HEK293 (cell line): ENCODE measurements at regions not wholly inside any gene's neighbourhood (a gene's known extent, or its start where the extent isn't known, plus 50 kb on each side); places are given as distances from the start of the nearest gene placed in this dataset.

Experiments used
- CTCF ChIA-PET: fragments of 350-600 bp; formaldehyde crosslinking; extraction: SDS; loops from one replicate; lab custom pipeline; 2021; ENCODE audit warnings: antibody characterized with exemption; lab: Yijun Ruan, JAX
- POLR2A ChIA-PET: fragments of 300-600 bp; formaldehyde crosslinking; extraction: SDS; loops from one replicate; lab custom pipeline; 2020; ENCODE audit warnings: antibody characterized with exemption, inconsistent platforms; lab: Yijun Ruan, JAX
- H3K27ac ChIP-seq: fragments of 200-500 bp; sonication (Bioruptor generic); 2 replicates; pipeline ENCODE4 v1.5.1; 2014; ENCODE audit warnings: low read depth, low read length, control low read depth, inconsistent platforms; ENCODE audit errors: extremely low read depth
- H3K36me3 ChIP-seq, 2 experiments: fragments of 200-500 bp in 1 of 2; sonication (Bioruptor generic) in 1 of 2; 1 replicate in 1 of 2; 2 replicates in 1 of 2; pipeline ENCODE4 v1.5.1; 2014 to 2017; ENCODE audit warnings: inconsistent platforms in 2 of 2, low read length in 2 of 2; ENCODE audit not compliant: control insufficient read depth in 2 of 2, insufficient read depth in 1 of 2
- H3K4me1 ChIP-seq: fragments of 200-500 bp; sonication (Bioruptor generic); 2 replicates; pipeline ENCODE4 v1.5.1; 2014; ENCODE audit warnings: mild to moderate bottlenecking, low read length, inconsistent platforms; ENCODE audit not compliant: control insufficient read depth, insufficient read depth
- H3K4me3 ChIP-seq: 2 replicates; pipeline ENCODE4 v1.5.1; 2011; ENCODE audit warnings: low read depth, mild to moderate bottlenecking, control low read depth, low read length, moderate library complexity
- H3K9me3 ChIP-seq: fragments of 200-500 bp; sonication (Bioruptor generic); 2 replicates; pipeline ENCODE4 v1.5.1; 2014; ENCODE audit warnings: low read depth, low read length, inconsistent platforms; ENCODE audit not compliant: control insufficient read depth, insufficient read depth
- EGR2 ChIP-seq: fragments of 450-650 bp; formaldehyde crosslinking; IDR thresholded peaks from 2 replicates; pipeline ENCODE4 v1.5.1; 2016; ENCODE audit warnings: low read depth, missing biosample characterization, missing genetic modification characterization
- GLI4 ChIP-seq: fragments of 450-650 bp; formaldehyde crosslinking; IDR thresholded peaks from 2 replicates; pipeline ENCODE4 v1.5.1; 2016; ENCODE audit warnings: missing biosample characterization, missing genetic modification characterization
- HOXA7 ChIP-seq: sonication (generic); formaldehyde crosslinking; IDR thresholded peaks from 2 replicates; pipeline ENCODE4 v1.8.1; 2022; ENCODE audit warnings: missing genetic modification reagents, borderline replicate concordance
- KLF9 ChIP-seq: fragments of 450-650 bp; formaldehyde crosslinking; IDR thresholded peaks from 2 replicates; pipeline ENCODE4 v1.5.1; 2016; ENCODE audit warnings: missing biosample characterization, missing genetic modification characterization, low read depth
- ZFP37 ChIP-seq: fragments of 450-650 bp; formaldehyde crosslinking; IDR thresholded peaks from 2 replicates; pipeline ENCODE4 v1.5.1; 2016; ENCODE audit warnings: missing biosample characterization, missing genetic modification characterization
- ZNF19 ChIP-seq: fragments of 450-650 bp; formaldehyde crosslinking; IDR thresholded peaks from 2 replicates; pipeline ENCODE4; 2016; ENCODE audit warnings: missing biosample characterization, missing genetic modification characterization, low read depth
- ZNF266 ChIP-seq: fragments of 450-650 bp; formaldehyde crosslinking; IDR thresholded peaks from 2 replicates; pipeline ENCODE4 v1.5.1; 2016; ENCODE audit warnings: missing biosample characterization, missing genetic modification characterization, low read depth
- ZNF48 ChIP-seq: fragments of 450-650 bp; formaldehyde crosslinking; IDR thresholded peaks from 2 replicates; pipeline ENCODE4 v1.5.1; 2016; ENCODE audit warnings: missing biosample characterization, missing genetic modification characterization
- ZNF510 ChIP-seq: fragments of 450-650 bp; formaldehyde crosslinking; IDR thresholded peaks from 2 replicates; pipeline ENCODE4 v1.5.1; 2018; ENCODE audit warnings: mild to moderate bottlenecking, missing genetic modification characterization, missing biosample characterization; ENCODE audit not compliant: insufficient replicate concordance
- ZNF529 ChIP-seq: fragments of 450-650 bp; formaldehyde crosslinking; IDR thresholded peaks from 2 replicates; pipeline ENCODE4 v1.5.1; 2017; ENCODE audit warnings: missing genetic modification characterization, missing biosample characterization; ENCODE audit not compliant: insufficient replicate concordance
- ZNF623 ChIP-seq: fragments of 450-650 bp; formaldehyde crosslinking; IDR thresholded peaks from 2 replicates; pipeline ENCODE4 v1.5.1; 2016; ENCODE audit warnings: missing biosample characterization, missing genetic modification characterization
- ZNF624 ChIP-seq: fragments of 450-650 bp; formaldehyde crosslinking; IDR thresholded peaks from 2 replicates; pipeline ENCODE4 v1.5.1; 2017; ENCODE audit warnings: missing biosample characterization, missing genetic modification characterization
- ZNF658 ChIP-seq: fragments of 450-650 bp; formaldehyde crosslinking; IDR thresholded peaks from 2 replicates; pipeline ENCODE4; 2016; ENCODE audit warnings: missing biosample characterization, missing genetic modification characterization
- ZNF76 ChIP-seq: fragments of 450-650 bp; formaldehyde crosslinking; IDR thresholded peaks from 2 replicates; pipeline ENCODE4; 2016; ENCODE audit warnings: low read depth, missing biosample characterization, missing genetic modification characterization, borderline replicate concordance
- ZNF776 ChIP-seq: fragments of 450-650 bp; formaldehyde crosslinking; IDR thresholded peaks from 2 replicates; pipeline ENCODE4 v1.5.0; 2017; ENCODE audit warnings: missing biosample characterization, missing genetic modification characterization, borderline replicate concordance
- TF ChIP-seq, protein P1 (sequence below): fragments of 450-650 bp; formaldehyde crosslinking; IDR thresholded peaks from 2 replicates; pipeline ENCODE4 v1.5.1; 2016; ENCODE audit warnings: missing biosample characterization, missing genetic modification characterization
- TF ChIP-seq, protein P2 (sequence below): fragments of 450-650 bp; formaldehyde crosslinking; IDR thresholded peaks from 2 replicates; pipeline ENCODE4 v1.5.1; 2016; ENCODE audit warnings: missing biosample characterization, missing genetic modification characterization
- TF ChIP-seq, protein P3 (sequence below): fragments of 450-650 bp; formaldehyde crosslinking; IDR thresholded peaks from 2 replicates; pipeline ENCODE4 v1.5.1; 2016; ENCODE audit warnings: missing biosample characterization, missing genetic modification characterization
- TF ChIP-seq, protein P4 (sequence below): fragments of 450-650 bp; formaldehyde crosslinking; IDR thresholded peaks from 2 replicates; pipeline ENCODE4 v1.5.1; 2016; ENCODE audit warnings: missing biosample characterization, missing genetic modification characterization
- TF ChIP-seq, protein P5 (sequence below): fragments of 450-650 bp; formaldehyde crosslinking; conservative IDR thresholded peaks from 2 replicates; pipeline ENCODE4 v1.5.1; 2016; ENCODE audit warnings: low read depth, missing biosample characterization, missing genetic modification characterization

DNA sequence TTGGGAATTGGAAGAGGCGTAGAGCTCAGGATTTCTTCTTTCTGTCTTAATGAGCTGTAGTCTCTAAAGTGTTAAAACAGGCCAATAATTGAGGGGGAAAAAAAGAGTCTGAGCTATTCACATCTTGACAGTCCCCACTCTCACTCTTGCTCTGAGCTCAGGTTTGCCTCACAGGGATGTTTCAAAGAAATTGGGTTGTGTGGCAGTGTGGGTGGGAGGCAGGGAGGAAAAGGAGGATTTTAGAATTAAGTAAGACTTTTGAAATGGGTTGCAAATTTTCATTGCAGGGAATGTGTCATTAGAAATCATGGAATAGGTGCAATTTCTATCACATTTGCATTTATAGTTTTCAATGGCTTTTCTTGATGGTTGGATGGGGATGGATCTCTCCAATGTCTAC is 338.8 kb upstream of the KIRREL3 start:
- no peaks in the 10 kb centered on the region for H3K36me3 ChIP-seq
- H3K4me1 ChIP-seq, result no peaks in the 10 kb centered on the region
- ChIA-PET CTCF (no interaction called here), POLR2A (no interaction called here)
- TF ChIP-seq, protein P1, sequence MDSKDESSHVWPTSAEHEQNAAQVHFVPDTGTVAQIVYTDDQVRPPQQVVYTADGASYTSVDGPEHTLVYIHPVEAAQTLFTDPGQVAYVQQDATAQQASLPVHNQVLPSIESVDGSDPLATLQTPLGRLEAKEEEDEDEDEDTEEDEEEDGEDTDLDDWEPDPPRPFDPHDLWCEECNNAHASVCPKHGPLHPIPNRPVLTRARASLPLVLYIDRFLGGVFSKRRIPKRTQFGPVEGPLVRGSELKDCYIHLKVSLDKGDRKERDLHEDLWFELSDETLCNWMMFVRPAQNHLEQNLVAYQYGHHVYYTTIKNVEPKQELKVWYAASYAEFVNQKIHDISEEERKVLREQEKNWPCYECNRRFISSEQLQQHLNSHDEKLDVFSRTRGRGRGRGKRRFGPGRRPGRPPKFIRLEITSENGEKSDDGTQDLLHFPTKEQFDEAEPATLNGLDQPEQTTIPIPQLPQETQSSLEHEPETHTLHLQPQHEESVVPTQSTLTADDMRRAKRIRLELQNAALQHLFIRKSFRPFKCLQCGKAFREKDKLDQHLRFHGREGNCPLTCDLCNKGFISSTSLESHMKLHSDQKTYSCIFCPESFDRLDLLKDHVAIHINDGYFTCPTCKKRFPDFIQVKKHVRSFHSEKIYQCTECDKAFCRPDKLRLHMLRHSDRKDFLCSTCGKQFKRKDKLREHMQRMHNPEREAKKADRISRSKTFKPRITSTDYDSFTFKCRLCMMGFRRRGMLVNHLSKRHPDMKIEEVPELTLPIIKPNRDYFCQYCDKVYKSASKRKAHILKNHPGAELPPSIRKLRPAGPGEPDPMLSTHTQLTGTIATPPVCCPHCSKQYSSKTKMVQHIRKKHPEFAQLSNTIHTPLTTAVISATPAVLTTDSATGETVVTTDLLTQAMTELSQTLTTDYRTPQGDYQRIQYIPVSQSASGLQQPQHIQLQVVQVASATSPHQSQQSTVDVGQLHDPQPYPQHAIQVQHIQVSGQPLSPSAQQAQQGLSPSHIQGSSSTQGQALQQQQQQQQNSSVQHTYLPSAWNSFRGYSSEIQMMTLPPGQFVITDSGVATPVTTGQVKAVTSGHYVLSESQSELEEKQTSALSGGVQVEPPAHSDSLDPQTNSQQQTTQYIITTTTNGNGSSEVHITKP (tag by site-specific recombination), result no peak
- TF ChIP-seq ZNF623 (tag by site-specific recombination) (no peak), ZNF658 (tag by site-specific recombination) (no peak), ZNF624 (tag by site-specific recombination) (no peak), ZFP37 (tag by site-specific recombination) (no peak), EGR2 (tag by site-specific recombination) (no peak), ZNF266 (tag by site-specific recombination) (no peak), ZNF19 (no peak)
- TF ChIP-seq, protein P2, sequence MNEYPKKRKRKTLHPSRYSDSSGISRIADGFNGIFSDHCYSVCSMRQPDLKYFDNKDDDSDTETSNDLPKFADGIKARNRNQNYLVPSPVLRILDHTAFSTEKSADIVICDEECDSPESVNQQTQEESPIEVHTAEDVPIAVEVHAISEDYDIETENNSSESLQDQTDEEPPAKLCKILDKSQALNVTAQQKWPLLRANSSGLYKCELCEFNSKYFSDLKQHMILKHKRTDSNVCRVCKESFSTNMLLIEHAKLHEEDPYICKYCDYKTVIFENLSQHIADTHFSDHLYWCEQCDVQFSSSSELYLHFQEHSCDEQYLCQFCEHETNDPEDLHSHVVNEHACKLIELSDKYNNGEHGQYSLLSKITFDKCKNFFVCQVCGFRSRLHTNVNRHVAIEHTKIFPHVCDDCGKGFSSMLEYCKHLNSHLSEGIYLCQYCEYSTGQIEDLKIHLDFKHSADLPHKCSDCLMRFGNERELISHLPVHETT (tag by site-specific recombination), result no peak
- TF ChIP-seq, all 188 proteins: peak for 0
- no peak overlapping the region for H3K27ac ChIP-seq
- H3K9me3 ChIP-seq, result no peaks in the 10 kb centered on the region
- no peak overlapping the region for H3K4me3 ChIP-seq

DNA sequence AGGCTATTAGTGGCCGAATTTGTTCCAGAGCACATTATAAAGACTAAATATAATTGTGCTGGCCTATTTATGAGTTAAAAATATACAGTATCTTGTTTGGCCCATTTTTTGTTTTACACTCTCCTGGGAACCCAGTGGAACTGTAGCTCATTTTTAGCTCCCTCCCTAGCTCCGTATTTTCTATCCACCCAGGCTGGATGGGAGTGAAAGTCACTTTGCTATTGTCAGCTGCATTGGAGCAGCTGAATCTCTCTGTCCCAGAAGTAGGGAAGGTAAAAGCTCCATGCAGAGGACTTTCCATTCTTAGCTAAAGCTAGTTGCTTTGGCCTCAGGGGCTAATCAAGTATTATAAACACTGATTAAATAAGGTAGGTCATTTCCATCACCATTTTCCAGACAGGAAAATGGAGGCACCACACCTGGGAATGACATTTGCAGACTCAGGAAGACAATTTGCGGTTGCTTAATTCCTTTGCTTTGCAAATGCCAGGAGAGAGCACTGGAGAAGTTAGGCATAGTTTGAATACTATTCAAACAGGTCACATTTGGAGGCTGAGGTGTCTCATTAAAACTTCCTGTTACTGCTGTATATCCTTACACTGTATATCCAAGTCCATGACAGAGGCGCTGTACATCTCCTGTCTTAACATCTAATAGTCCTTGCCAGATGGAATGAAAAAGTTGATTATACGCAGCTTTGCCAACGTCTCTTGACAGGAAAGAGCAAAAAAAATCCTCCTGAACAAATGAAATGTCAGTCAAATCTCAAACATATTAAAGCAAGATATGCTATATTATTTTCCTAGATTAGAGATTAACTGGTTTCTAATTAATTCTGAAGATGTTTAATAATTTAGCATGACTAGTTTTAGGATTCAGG is 338.1 kb upstream of the KIRREL3 start:
- Histone ChIP-seq H3K9me3 (no peaks in the 10 kb centered on the region), H3K36me3 (no peaks in the 10 kb centered on the region), H3K4me1 (no peaks in the 10 kb centered on the region), H3K4me3 (no peak overlapping the region), H3K27ac (no peak overlapping the region)
- CTCF ChIA-PET, result no interaction called here
- POLR2A ChIA-PET, result no interaction called here
- TF ChIP-seq ZNF510, result no peak
- TF ChIP-seq, protein P3, sequence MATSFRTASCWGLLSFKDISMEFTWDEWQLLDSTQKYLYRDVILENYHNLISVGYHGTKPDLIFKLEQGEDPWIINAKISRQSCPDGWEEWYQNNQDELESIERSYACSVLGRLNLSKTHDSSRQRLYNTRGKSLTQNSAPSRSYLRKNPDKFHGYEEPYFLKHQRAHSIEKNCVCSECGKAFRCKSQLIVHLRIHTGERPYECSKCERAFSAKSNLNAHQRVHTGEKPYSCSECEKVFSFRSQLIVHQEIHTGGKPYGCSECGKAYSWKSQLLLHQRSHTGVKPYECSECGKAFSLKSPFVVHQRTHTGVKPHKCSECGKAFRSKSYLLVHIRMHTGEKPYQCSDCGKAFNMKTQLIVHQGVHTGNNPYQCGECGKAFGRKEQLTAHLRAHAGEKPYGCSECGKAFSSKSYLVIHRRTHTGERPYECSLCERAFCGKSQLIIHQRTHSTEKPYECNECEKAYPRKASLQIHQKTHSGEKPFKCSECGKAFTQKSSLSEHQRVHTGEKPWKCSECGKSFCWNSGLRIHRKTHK (tag by site-specific recombination), result no peak
- TF ChIP-seq HOXA7, result no peak
- no peak for TF ChIP-seq GLI4 (tag by site-specific recombination)
- TF ChIP-seq ZNF529 (tag by site-specific recombination), result no peak
- TF ChIP-seq, protein P4, sequence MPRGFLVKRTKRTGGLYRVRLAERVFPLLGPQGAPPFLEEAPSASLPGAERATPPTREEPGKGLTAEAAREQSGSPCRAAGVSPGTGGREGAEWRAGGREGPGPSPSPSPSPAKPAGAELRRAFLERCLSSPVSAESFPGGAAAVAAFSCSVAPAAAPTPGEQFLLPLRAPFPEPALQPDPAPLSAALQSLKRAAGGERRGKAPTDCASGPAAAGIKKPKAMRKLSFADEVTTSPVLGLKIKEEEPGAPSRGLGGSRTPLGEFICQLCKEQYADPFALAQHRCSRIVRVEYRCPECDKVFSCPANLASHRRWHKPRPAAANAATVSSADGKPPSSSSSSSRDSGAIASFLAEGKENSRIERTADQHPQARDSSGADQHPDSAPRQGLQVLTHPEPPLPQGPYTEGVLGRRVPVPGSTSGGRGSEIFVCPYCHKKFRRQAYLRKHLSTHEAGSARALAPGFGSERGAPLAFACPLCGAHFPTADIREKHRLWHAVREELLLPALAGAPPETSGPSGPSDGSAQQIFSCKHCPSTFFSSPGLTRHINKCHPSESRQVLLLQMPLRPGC (tag by site-specific recombination), result no peak
- no peak for TF ChIP-seq ZNF48 (tag by site-specific recombination)
- no peak for TF ChIP-seq KLF9 (tag by site-specific recombination)
- TF ChIP-seq, protein P5, sequence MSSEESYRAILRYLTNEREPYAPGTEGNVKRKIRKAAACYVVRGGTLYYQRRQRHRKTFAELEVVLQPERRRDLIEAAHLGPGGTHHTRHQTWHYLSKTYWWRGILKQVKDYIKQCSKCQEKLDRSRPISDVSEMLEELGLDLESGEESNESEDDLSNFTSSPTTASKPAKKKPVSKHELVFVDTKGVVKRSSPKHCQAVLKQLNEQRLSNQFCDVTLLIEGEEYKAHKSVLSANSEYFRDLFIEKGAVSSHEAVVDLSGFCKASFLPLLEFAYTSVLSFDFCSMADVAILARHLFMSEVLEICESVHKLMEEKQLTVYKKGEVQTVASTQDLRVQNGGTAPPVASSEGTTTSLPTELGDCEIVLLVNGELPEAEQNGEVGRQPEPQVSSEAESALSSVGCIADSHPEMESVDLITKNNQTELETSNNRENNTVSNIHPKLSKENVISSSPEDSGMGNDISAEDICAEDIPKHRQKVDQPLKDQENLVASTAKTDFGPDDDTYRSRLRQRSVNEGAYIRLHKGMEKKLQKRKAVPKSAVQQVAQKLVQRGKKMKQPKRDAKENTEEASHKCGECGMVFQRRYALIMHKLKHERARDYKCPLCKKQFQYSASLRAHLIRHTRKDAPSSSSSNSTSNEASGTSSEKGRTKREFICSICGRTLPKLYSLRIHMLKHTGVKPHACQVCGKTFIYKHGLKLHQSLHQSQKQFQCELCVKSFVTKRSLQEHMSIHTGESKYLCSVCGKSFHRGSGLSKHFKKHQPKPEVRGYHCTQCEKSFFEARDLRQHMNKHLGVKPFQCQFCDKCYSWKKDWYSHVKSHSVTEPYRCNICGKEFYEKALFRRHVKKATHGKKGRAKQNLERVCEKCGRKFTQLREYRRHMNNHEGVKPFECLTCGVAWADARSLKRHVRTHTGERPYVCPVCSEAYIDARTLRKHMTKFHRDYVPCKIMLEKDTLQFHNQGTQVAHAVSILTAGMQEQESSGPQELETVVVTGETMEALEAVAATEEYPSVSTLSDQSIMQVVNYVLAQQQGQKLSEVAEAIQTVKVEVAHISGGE (tag by site-specific recombination), result no peak
- TF ChIP-seq ZNF76 (tag by site-specific recombination), result no peak
- no peak for TF ChIP-seq ZNF776
- TF ChIP-seq ZNF658 (tag by site-specific recombination), result no peak
- TF ChIP-seq ZNF19, result no peak
